HG03039 (cell line): ENCODE measurements at regions not wholly inside any gene's neighbourhood (a gene's known extent, or its start where the extent isn't known, plus 50 kb on each side); places are given as distances from the start of the nearest gene placed in this dataset.

Source experiments
- ATAC-seq: cut with Tn5 transposase; IDR thresholded peaks from one replicate; pipeline ENCODE4 v1.9.1; 2021; ENCODE audit warnings: mild to moderate bottlenecking, moderate library complexity; ENCODE audit not compliant: unreplicated experiment

DNA sequence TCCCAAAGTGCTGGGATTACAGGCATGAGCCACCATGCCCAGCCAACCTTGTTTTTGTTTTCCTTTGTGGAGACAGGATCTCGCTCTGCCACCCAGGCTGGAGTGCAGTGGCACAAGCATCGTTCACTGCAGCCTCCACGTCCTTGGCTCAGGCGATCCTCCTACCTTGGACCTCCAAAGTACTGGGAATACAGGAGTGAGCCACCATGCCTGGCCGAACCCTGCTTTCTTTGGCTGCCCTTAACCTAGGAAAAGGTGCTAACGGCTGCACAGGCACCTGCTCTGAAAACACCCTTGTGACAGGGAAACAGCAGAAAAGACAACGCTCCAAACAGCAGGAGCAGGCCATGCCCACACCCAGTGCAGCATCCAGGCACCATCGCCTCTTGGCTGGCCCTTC is 71.9 kb downstream of the OAT start:
- no peak for ATAC-seq

DNA sequence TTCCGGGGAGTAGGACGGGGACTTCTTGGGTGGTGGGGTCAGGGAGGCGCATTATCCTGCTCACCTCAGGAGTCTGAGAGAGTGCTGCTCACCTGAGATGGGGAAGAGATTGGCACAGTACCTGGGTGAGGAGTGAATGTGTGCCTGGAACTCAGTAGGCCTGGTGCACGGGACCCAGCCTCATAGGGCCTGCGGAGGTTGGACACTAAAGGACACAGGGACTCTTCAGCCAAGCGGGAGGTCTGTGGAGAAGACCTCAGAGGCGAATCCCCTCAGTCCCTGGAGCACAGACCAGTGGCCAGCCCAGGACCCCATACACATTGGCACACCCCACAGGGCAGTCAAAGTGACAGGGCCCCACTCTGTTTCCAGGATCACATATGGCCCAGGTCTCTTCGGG is 73.2 kb downstream of the OAT start:
- ATAC-seq, result no peak

DNA sequence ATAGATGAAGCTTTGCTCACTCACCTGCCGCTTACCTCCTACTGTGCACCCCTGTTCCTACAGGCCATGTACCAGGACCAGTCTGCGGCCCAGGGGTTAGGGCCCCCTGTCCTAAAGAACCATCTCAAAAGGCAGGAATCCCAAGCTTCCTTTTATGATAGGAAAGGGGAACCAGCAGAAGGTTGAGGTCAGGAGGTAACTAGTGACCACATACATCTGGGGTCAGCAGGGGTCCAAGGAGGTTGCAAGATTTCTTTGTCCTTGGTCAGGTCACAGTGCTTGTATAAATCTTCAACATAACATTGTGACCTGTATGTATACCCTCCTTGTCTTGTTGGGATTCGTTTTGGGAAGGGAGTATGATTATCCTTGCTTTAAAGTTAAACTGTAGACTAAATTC is 73.8 kb downstream of the OAT start:
- no peak for ATAC-seq

DNA sequence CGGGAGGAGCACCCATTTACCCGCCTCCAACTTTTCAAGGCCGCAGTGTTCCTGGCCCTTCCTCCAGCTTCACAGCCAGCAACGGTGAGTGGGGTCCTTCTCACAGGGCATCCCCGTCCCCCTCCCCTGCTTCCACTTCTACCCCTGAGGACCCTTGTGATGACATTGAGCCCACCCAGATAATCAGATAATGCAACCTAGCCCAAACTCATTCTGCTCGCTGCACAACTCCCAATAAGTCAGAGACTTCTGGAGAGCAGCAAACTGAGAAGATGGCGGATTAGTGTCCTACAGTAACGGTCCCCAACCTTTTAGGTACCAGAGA is 74.5 kb downstream of the OAT start:
- ATAC-seq, result no peak

DNA sequence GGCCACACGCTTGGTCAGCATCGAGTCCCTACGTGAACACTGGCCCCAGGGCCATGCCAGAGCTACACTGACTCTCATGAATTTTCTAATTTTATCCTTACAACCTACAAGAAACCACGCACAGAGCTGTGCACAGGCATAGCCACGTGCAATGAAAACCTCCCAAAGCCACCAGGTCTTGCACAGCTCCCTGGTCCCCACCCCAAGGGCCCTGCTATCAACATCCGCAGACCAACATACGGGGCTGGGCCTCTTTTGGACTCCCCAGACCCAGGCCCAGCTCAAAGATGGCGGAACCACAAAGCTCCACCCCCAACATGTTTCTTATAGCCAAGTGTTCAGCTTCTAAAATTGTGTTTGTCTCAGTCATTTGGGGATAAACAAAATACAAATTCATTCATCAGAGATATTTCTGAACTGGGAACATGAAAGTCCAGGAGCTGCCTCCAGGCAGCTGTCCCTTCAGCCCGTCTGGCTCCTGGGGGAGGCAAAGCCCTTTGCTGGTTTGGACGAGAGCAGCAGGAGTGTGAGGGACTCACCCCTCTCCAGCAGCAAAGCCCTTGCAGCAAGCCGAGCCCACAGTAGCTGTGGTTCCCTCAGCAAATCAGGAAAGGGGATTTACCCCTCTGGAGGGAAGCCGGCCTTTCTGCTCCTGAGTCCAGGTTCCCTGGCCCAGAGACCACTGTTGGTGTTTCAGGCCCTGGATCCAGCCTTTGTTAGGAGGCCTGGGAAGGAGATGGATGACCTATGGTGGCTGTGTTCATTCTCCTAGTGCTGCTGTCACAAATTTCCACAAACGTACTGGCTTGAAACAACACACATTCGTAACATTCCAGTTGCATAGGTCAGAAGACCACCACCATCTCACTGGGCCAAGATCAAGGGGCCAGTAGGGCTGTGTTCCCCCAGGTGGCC is 75.1 kb downstream of the OAT start:
- no peak for ATAC-seq

DNA sequence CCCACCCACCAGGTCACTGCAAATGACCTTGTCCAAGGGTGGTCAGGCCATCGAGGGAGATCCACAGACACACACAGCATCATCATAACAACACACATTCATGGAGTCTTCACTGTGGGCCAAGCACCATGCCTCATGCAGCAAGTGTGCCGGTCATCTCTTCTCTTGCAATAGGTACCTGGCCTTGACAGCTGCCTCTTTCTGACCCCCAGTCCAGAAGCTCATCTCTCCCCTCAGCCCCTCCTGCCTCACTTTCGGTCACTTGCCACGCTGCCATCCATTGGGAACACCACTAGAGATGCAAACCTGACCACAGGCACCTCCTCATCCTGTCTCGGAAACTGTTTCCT is 75.9 kb downstream of the OAT start:
- no peak for ATAC-seq

DNA sequence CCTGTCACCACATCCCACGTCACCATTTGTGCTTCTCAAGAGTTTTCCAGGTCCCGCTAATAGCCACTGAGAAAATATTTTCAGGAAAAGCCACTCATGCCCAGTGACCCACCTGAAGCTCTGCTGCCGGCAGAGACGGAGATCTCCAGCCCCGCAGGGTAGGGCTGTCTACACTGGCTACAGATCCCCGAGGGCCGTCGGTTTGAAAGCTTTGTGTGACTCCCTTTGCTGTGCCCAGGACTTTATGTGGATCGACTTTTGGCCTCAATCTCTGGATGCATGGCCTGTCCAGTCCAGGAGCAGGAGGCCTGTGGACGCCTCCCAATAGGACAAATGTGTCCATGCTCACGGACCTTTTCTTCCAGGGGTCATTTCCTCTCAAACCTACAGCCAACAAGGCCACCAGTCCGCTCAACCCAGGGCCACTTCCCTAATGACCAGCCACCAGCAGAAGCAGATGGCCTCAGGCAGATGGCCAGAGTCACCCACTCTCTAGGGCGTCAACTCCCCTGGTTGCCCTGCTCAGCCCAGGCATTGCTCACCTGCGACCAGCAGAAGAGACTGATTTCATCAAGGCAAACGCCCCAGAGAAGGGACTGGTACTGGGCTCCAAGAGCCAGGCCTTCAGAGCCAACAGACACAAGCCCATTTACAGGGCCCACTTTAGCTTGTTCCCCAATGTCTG is 76.4 kb downstream of the OAT start:
- ATAC-seq, result no peak

DNA sequence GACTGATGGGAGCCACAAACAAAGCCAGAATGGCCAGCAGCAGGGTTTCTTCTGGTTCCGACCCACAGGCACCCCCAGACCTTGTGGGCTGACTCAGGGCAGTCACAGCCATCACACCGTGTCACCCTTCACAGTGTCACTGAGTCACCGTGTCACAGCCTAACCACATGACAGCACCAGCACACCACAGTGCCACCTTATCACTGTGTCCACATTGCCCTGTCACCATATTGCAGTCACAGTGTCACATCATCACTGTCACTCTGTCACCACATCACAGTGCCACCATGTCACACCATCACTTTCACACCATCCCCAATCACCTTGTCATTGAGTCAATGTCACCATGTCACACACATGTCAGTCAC is 77.0 kb downstream of the OAT start:
- no peak for ATAC-seq

DNA sequence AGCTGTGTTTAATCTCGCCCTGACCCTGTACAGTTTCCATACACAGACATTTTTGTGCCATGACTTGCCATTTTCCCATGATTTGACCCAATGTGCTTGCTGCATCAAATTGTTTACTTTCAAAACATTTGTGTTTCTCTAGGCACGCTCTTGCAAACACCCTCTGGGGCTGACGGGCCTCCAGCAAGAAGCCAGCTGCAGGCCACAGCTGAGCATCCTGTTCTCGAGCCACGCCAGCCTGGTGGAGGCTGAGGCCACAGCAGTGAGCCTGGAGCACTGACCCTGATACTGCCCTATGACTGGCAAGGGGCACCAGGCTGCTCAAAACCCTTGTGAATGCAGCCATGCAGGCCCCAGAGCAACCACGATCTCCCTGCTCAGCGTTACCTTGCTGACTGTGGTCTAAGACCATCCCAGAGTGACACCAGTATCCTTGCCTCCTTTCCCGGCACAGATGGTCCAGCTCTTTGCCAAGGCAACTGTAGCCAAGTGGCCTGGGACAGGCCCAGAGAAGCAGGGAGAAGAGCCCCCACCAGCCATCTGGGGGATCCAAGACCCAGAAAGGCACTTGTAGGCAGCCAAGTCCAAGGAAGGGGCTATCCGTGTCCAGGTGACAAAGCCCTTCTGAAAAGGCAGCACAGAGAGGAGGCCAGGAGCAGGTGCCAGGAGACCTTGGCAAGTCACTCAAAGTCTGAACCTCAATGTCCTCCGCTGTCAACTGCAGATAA is 78.5 kb downstream of the OAT start:
- ATAC-seq, result no peak

DNA sequence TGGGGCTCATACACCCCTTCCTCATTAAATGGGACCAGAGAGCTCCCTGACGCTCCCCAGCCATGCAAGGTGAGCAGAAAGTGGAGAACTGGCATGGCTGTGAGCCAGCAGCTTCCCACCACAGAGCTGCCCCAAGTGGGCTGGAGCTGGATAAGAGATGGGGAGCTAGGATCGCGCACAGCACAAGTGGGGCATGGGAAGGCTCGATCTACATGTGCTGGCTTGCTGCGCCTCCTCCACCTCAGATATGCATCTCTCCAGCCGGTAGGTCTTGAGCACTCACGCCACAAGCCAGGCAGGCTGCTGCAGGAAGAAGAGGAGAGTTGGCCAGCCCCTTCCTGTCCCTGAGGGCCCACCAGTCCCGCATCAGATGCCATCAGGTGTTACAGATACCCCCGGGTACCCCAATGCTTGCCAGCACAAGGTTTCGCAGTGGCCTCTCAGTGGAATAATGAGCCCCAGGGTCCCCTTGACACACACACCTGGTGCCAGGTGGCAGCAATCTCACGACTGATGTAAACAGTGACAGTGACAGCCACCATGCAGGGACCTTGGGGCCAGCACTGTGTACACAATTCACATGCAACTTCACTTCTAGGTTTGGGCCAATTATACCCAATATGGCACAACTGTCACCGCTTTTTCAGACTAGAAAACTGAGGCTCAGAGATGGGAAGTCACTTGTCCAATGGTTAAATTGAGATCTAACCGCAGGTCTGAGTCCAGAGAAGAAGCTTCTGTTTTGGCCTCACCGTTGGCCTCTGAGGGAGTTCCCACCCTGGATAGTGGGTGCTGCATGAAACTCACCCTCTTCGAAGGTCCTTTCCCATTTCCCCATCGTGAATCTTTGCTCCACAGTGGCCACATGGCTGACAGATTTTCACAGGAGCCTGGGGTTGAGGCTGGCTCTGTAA is 79.3 kb downstream of the OAT start:
- no peak for ATAC-seq

DNA sequence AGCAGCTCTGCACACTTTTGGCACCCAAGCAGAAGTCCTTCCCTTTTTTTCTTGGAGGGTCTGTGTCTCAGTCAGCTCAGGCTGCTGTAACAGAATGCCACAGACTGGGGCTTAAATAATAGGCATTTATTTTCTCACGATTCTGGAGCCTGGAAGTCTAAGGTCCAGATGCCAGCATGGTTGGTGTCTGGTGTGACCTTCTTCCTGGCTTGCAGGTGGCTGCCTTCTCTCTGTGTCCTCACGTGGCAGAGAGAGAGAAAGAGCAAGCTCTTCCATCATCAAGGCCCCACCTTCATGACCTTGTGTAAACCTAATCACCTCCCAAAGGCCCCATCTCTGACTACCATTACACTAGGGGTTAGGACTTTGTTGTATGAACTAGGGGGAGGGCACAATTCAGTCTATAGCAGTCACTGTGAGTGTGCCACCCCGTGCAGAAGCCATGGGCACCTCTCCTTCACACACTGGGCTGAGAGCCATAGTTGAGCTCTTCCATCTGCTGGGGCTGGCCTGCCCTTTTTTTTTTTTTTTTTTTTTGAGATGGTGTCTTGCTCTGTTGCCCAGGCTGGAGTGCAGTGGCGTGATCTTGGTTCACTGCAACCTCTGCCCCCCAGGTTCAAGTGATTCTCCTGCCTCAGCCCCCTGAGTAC is 80.3 kb downstream of the OAT start:
- ATAC-seq, result no peak

DNA sequence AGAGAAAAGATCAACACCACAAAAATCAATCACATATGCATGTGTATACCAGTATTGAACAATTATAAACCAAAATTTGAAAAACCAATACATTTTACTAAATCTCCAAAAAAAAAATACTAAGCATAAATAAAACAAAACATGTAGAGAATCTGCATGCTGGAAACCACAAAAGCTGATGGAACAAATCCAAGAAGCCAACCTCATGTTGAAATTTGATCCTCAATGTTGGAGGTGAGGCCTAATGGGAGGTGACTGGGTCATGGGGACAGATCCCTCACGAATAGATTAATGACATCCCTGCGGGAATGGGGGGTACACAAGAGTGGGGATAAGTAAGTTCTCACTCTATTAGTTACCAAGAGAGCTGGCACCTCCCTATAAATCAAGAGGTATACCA is 82.5 kb downstream of the OAT start:
- ATAC-seq, result no peak

DNA sequence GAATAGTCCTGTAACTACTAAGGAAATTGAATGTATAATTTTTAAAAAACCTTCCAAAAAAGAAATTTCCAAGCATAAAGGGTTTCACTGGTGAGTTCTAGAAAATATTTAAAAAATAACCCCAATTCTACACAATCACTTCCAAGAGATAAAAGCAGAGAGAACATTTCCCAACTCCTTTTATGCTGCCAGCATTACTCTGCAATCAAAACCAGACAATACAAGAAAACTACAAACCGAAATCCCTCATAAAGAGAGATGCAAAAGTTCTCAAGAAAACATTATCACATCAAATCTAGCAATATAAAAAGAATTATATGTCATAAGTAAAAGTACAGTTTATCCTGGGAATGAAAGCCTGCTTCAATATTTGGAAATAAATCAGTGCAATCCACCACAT is 84.8 kb downstream of the OAT start:
- no peak for ATAC-seq

DNA sequence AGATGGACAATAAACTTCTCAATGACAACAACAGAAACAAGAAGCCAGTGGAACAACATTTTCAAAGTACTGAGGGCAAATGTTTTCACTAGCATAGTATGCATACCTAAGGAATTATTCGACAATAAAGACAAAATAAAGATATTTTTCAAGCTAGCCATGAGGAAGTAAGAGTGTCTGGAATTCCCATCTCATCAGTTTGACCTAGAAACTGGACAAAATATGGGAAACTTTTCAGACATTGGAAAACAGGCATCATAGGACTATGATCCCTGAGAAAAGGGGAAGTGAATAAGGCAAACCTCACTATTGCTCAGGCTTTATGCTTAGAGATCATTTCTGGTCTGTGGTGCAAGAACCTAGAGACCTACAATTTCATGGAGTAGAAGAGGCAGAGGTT is 86.3 kb downstream of the OAT start:
- no peak for ATAC-seq

DNA sequence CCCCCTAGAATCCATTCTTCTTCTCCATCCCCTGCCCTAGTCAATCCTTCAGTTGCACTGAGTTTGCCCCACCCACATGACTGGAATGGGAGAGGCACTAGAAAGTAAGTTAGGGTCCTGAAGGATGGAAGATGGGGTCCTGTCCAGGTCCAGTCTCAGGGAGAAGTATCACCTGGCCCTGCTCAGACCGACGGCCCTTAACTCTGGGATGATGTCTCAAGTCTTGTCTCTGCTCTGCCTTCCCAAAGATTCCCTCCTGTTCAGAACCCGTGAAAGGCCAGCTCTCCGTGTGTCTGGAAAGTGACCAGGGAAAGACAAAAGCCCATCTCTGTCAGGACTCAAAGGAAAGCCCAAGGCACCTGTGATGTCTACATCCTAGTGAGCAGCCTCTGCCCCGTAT is 88.8 kb downstream of the OAT start:
- no peak for ATAC-seq

DNA sequence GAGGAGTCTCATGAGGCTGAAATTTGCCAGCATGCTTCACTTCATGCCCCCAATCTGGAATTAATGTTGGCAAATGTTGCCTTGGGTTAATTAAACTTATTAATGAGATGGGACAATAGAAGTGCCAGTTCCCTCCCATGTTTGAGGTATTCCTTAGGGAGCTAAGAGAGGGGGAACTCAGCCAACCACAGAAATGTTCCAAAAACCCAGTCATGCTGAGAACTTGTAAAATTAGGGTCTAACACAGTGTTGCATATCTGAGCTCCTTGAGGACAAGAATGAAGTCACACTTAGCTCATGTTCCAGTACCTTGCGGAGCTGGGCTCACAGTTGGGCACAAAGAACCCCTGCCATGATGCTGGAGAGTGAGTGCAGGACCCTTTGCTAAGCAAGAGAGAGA is 89.4 kb downstream of the OAT start:
- ATAC-seq, result no peak

DNA sequence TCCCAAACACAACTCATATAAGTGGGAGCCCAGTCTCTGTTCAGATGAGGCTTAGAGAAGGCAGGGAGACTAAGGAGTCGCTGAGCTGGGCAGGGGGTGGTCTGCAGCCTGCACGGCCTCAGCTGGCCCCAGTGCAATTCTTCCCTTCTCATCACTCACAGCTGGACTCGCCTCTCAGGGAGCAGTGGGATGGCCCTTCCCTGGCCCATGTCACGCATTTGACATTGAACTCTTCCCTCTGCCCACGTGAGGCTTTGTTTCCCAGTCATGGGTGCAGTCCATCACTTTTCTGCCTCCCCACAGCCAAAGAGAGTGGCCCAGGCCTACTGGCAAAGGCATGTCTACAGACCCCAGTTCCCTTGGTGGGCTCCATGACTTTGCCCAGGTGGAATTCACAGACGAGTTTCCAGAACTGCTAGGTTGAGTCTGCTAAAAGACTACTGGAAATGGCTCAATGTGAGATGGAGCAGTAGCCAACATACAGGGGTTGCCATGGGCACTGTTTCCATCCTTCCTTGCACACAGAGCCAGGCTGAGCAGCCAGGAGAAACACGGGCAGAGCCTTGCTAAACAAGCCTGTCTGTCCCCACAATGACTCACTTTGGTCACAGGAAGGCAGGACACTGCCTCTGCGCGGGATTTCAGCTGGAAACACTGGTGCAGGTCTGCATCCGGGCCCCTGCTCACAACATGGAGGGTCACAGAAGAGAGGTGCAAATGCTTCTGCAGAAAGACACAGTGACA is 90.1 kb downstream of the OAT start:
- ATAC-seq, result no peak

DNA sequence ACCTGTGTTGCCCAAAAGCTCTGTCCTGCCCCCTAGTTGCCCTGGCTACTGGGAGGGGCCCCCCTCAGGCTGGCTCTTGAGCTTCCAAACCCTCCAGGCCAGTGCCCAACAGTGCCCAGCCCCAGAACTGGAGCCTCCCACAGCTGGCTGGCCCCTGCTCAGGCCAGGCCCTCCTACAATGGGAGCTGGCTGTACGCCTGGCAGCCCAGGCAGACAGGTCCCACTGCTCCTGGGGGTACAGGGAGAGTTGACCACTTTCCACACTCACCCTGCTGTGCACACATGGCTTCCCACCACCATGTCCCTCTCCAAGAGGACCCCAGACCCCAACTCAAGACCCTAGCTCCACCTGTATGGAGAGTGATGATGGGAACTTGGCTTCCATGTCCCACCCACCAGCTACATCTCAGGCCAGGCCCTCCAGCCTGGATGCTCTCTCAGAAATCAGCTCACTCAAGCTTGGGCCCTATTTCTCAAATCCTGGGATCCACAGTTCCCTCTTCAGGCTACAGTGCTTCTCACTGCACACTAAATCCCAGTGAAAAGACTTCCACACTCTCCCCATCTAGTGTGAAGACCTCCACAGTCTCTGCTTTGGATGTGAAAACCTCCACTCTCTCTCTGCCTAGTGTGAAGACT is 92.6 kb downstream of the OAT start:
- no peak for ATAC-seq

DNA sequence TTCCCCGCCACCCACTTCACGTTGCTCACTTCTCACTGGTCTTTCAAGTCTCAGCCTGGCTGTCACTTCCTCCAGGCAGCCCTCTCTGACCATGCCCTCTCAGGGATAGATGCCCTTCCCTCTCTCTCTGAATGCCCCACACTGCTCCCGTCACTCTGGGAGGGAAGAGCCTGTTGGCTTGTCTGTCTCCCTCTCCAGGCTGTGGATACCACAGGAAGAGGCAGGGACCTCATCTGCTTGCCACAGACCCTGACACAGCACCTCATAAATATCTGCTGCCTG is 93.1 kb downstream of the OAT start:
- ATAC-seq, result no peak
